Stimulated activated CD4-positive, alpha-beta T cell treated with anti-CD3 and anti-CD28 coated beads, Interleukin-12 subunit alpha, Interleukin-12 subunit beta, amount 100 ng/mL, for 48 hours (primary cell): ENCODE measurements at regions not wholly inside any gene's neighbourhood (a gene's known extent, or its start where the extent isn't known, plus 50 kb on each side); places are given as distances from the start of the nearest gene placed in this dataset.

ENCODE experiments used
- DNase-seq, 3 donors: peaks; one replicate each; pipeline ENCODE4 v3.0.0-alpha.2; 2020; ENCODE audit warnings: low read depth in 2 of 3, low spot score in 1 of 3

- no peak for DNase-seq
Measured at GRCh38 chr22:48612077-48612995, 1215.3 kb downstream of the BRD1 start.

- DNase-seq, result no peak
Measured at GRCh38 chr22:48609279-48609865, 1218.3 kb downstream of the BRD1 start.

GRCh38 chr22:48607901-48608662, 1219.6 kb downstream of the BRD1 start:
- no peak for DNase-seq

GRCh38 chr22:48606684-48607307, 1220.9 kb downstream of the BRD1 start:
- DNase-seq, result no peak

- no peak for DNase-seq
Measured at GRCh38 chr22:48605856-48606481, 1221.7 kb downstream of the BRD1 start.

- no peak for DNase-seq
Measured at GRCh38 chr22:48605125-48605524, 1222.5 kb downstream of the BRD1 start.

GRCh38 chr22:48603621-48604320, 1223.9 kb downstream of the BRD1 start:
- DNase-seq, result no peak

- DNase-seq, result no peak
Measured at GRCh38 chr22:48602805-48603518, 1224.7 kb downstream of the BRD1 start.

GRCh38 chr22:48600681-48601080, 1227.0 kb downstream of the BRD1 start:
- DNase-seq, result no peak

GRCh38 chr22:48600171-48600570, 1227.5 kb downstream of the BRD1 start:
- DNase-seq, result no peak

- no peak for DNase-seq
Measured at GRCh38 chr22:48599346-48599745, 1228.3 kb downstream of the BRD1 start.

- DNase-seq, result no peak
Measured at GRCh38 chr22:48596111-48596850, 1231.4 kb downstream of the BRD1 start.

- no peak for DNase-seq
Measured at GRCh38 chr22:48595511-48595905, 1232.2 kb downstream of the BRD1 start.

GRCh38 chr22:48594757-48595510, 1232.7 kb downstream of the BRD1 start:
- no peak for DNase-seq

GRCh38 chr22:48594016-48594756, 1233.5 kb downstream of the BRD1 start:
- DNase-seq, result no peak

GRCh38 chr22:48593551-48593950, 1234.1 kb downstream of the BRD1 start:
- DNase-seq, result no peak

- DNase-seq, result no peak
Measured at GRCh38 chr22:48592931-48593330, 1234.7 kb downstream of the BRD1 start.

- DNase-seq, result no peak
Measured at GRCh38 chr22:48592488-48592887, 1235.2 kb downstream of the BRD1 start.
